Uterus (tissue), 3 donors: ENCODE measurements at regions not wholly inside any gene's neighbourhood (a gene's known extent, or its start where the extent isn't known, plus 50 kb on each side); places are given as distances from the start of the nearest gene placed in this dataset.

ENCODE experiments used
- DNase-seq, 2 donors: peaks; one replicate each; pipeline ENCODE4 v3.0.0-alpha.2; 2019 to 2020
- H3K27ac ChIP-seq, 2 donors: fragments of 200-600 bp; sonication (generic); 1 replicate in 1 of 2; 2 replicates in 1 of 2; pipeline ENCODE4 v1.5.1; 2016 to 2018
- H3K27me3 ChIP-seq, 2 donors: fragments of 200-600 bp; sonication (generic); one replicate each; pipeline ENCODE4 v1.5.1; 2018 to 2019; ENCODE audit warnings: control low read depth in 1 of 2
- H3K36me3 ChIP-seq, 2 donors: fragments of 200-600 bp; sonication (generic); one replicate each; pipeline ENCODE4 v1.5.1; 2019; ENCODE audit warnings: control low read depth in 1 of 2
- H3K4me1 ChIP-seq, 2 donors: fragments of 200-600 bp; sonication (generic); one replicate each; pipeline ENCODE4 v1.5.1; 2018 to 2019; ENCODE audit warnings: control low read depth in 1 of 2
- H3K4me3 ChIP-seq, 2 donors: fragments of 200-600 bp; sonication (generic); 1 replicate in 1 of 2; 2 replicates in 1 of 2; pipeline ENCODE4 v1.5.1; 2018 to 2019; ENCODE audit warnings: mild to moderate bottlenecking in 1 of 2
- H3K9me3 ChIP-seq, 2 donors: fragments of 200-600 bp; sonication (generic); one replicate each; pipeline ENCODE4 v1.5.1; 2019; ENCODE audit warnings: control low read depth in 1 of 2
- POLR2A ChIP-seq, 2 donors: fragments of 450-650 bp; IDR thresholded peaks; one replicate each; pipeline ENCODE4 v1.6.1; 2016; ENCODE audit warnings: antibody characterized with exemption in 2 of 2, mild to moderate bottlenecking in 1 of 2, moderate library complexity in 1 of 2
- intact Hi-C: fragments of 100-400 bp; cut with DNase I; formaldehyde crosslinking; loops from one replicate; pipeline ENCODE4 v1.15.1; 2023; ENCODE audit warnings: low total_unique reads
- TF ChIP-seq, protein P1 (sequence below), 4 experiments: fragments of 200-600 bp in 2 of 4; fragments of 450-650 bp in 2 of 4; sonication (generic) in 2 of 4; IDR thresholded peaks; one replicate each; pipeline ENCODE4 v1.5.1; 2016 to 2019; ENCODE audit warnings: antibody characterized with exemption in 4 of 4, mild to moderate bottlenecking in 2 of 4, moderate library complexity in 1 of 4
- donor health status: DM: yes; HTN: yes; CAD: no.

DNA sequence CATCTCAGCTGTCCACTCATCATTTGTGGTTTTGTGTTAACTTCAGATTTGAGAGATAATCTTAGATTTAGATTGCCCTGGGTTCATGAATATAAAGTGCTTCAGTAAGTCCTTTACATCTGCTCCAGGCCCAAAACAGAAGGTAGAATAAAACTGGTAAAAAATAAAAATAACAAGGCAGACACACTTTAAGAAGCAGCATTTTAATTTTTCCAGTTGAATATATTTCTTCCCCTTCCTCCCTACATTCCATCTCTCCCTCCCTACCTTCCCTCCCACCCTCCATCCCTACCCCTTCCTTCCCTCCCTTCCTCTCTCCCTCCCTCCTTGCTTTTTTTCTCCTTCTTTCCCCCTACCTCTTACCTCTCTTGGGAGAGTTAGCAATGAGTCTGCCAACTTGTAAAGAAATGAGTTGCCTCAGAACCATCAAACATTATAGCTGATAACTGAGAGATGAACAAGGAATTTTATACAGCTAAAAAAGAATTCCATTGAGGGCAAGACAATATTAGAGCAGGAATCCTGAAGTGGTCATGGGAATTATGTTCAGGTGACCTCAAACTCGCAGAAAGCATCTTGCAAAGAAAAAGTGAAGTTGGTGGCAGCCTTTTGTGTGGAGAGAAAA is 145.0 kb upstream of the SOX4 start:
- no peaks in the 10 kb centered on the region for H3K9me3 ChIP-seq
- intact Hi-C loops = no loop called here
- H3K4me1 ChIP-seq = no peaks in the 10 kb centered on the region
- H3K27ac ChIP-seq = no peak overlapping the region
- no peaks in the 10 kb centered on the region for H3K27me3 ChIP-seq
- TF ChIP-seq POLR2A (IDR thresholded peaks at IDR 0.05) = no peak
- TF ChIP-seq, protein P1, sequence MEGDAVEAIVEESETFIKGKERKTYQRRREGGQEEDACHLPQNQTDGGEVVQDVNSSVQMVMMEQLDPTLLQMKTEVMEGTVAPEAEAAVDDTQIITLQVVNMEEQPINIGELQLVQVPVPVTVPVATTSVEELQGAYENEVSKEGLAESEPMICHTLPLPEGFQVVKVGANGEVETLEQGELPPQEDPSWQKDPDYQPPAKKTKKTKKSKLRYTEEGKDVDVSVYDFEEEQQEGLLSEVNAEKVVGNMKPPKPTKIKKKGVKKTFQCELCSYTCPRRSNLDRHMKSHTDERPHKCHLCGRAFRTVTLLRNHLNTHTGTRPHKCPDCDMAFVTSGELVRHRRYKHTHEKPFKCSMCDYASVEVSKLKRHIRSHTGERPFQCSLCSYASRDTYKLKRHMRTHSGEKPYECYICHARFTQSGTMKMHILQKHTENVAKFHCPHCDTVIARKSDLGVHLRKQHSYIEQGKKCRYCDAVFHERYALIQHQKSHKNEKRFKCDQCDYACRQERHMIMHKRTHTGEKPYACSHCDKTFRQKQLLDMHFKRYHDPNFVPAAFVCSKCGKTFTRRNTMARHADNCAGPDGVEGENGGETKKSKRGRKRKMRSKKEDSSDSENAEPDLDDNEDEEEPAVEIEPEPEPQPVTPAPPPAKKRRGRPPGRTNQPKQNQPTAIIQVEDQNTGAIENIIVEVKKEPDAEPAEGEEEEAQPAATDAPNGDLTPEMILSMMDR (IDR thresholded peaks at IDR 0.05) = no peak
- DNase-seq = no peak
- no peaks in the 10 kb centered on the region for H3K36me3 ChIP-seq
- H3K4me3 ChIP-seq = no peak overlapping the region

DNA sequence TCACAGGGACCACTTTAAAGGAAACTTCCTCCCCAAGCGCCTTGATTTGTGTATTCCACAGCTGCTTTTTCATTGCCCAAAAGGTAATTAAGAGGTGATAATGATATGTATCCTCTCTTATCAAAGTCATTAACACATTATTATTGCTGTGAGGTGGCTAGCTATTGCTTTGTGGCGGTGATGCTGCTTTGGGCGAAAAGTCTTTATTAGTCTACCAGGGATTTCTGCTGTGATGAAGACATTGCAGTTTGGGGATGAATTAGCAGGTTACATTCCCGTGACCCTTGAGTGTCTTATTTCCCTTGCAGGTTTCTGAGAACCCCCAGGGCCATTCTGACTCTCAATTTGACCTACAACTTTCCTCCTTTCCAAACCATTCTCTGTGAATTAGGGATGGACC is 143.4 kb upstream of the SOX4 start:
- DNase-seq = no peak
- TF ChIP-seq, protein P1 (IDR thresholded peaks at IDR 0.05) = no peak
- TF ChIP-seq POLR2A (IDR thresholded peaks at IDR 0.05) = no peak
- no peaks in the 10 kb centered on the region for H3K36me3 ChIP-seq
- no peaks in the 10 kb centered on the region for H3K4me1 ChIP-seq
- H3K27ac ChIP-seq = no peak overlapping the region
- H3K4me3 ChIP-seq = no peak overlapping the region
- no peaks in the 10 kb centered on the region for H3K27me3 ChIP-seq
- intact Hi-C loops = no loop called here
- no peaks in the 10 kb centered on the region for H3K9me3 ChIP-seq

DNA sequence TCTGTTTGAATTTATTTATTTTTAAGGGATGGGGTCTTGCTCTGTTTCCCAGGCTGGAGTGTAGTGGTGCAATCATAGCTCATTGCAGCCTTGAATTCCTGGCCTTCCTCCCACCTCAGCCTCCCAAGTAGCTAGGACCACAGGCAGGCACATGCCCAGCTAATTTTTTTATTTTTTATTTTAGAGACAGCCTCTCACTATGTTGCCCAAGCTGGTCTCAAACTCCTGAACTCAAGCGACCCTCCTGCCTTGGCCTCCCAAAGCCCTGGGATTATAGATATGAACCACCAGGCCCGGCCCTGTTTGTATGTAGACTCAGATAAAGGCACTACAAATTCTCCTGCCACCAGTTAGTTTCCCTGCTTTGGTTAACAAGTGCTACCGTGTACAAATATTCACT is 142.9 kb upstream of the SOX4 start:
- Histone ChIP-seq H3K4me3 (no peak overlapping the region), H3K9me3 (no peaks in the 10 kb centered on the region), H3K36me3 (no peaks in the 10 kb centered on the region), H3K27me3 (no peaks in the 10 kb centered on the region), H3K4me1 (no peaks in the 10 kb centered on the region), H3K27ac (no peak overlapping the region)
- DNase-seq = no peak
- TF ChIP-seq POLR2A (IDR thresholded peaks at IDR 0.05) = no peak
- TF ChIP-seq, protein P1 (IDR thresholded peaks at IDR 0.05) = no peak
- intact Hi-C loops = no loop called here

DNA sequence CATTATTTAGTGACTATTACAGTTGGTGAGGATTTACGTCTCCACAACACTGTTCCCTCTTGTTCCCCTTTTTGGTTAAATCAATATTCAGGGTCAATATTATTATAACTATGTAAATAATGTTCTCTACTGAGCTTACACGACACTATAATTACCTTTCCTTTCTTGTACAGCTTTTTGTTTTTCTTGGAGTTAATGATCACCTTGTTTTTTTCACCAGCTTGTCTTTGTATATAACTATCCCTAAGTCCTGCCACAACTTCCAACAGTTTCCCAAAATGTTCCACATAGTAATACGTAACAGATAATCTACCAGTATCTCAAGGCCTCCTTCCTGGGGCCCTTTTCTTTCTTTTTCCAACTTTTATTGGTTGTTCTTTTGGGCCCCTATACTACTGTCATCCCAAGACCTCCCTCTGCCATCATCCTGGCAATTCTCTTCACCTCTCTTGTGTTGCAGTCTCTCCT is 142.0 kb upstream of the SOX4 start:
- H3K9me3 ChIP-seq = no peaks in the 10 kb centered on the region
- DNase-seq = no peak
- no peaks in the 10 kb centered on the region for H3K36me3 ChIP-seq
- no peaks in the 10 kb centered on the region for H3K27me3 ChIP-seq
- TF ChIP-seq, protein P1 (IDR thresholded peaks at IDR 0.05) = no peak
- no peak for TF ChIP-seq POLR2A (IDR thresholded peaks at IDR 0.05)
- no peaks in the 10 kb centered on the region for H3K4me1 ChIP-seq
- H3K27ac ChIP-seq = no peak overlapping the region
- intact Hi-C loops = no loop called here
- no peak overlapping the region for H3K4me3 ChIP-seq

DNA sequence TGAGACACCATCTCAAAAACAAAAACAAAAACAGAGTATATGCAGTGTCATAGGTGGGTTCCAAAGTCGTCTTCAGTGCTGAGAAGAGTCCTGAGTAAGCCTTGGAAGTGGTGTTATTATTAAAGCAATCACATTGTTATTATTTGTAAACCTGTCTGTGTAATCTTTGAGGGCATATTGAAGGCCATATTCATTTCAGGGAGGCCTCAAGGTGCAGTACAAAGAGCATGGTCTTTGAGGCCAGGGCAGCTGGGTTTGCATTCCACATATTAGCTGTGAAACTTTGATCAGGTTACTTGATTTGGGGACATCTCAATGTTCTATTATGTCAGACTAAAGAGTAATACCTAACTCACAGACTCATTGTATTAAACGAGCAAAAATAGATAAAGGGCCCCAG is 139.3 kb upstream of the SOX4 start:
- Histone ChIP-seq H3K36me3 (no peaks in the 10 kb centered on the region), H3K9me3 (no peaks in the 10 kb centered on the region), H3K4me1 (no peaks in the 10 kb centered on the region), H3K27ac (no peak overlapping the region), H3K4me3 (no peak overlapping the region), H3K27me3 (no peaks in the 10 kb centered on the region)
- intact Hi-C loops = no loop called here
- no peak for TF ChIP-seq POLR2A (IDR thresholded peaks at IDR 0.05)
- TF ChIP-seq, protein P1 (IDR thresholded peaks at IDR 0.05) = no peak
- DNase-seq = no peak
